CD4-positive, alpha-beta T cell (primary cell): ENCODE measurements at regions not wholly inside any gene's neighbourhood (a gene's known extent, or its start where the extent isn't known, plus 50 kb on each side); places are given as distances from the start of the nearest gene placed in this dataset.
"Not testable (repeated sequence)": the region's sequence is repeated elsewhere in the genome, so short reads cannot be mapped to it uniquely, and the experiment has no call there.

ENCODE experiments used
- ATAC-seq: fragments of 200-7000 bp; cut with Tn5 transposase; one replicate; pipeline ENCODE4 v1.10.0; 2022; ENCODE audit warnings: mild to moderate bottlenecking; ENCODE audit not compliant: poor library complexity
- CTCF ChIA-PET: fragments of 350-600 bp; sonication (Branson Sonifier 250); formaldehyde crosslinking; loops from one replicate; lab custom pipeline; 2021; ENCODE audit warnings: antibody characterized with exemption, inconsistent platforms; lab: Charles Lee
- POLR2A ChIA-PET: fragments of 350-600 bp; sonication (Branson Sonifier 250); formaldehyde crosslinking; loops from one replicate; lab custom pipeline; 2021; ENCODE audit warnings: antibody characterized with exemption, inconsistent platforms; lab: Charles Lee
- DNase-seq, 14 experiments: peaks; one replicate each; pipeline ENCODE4 v3.0.0-alpha.2; 2013 to 2020; ENCODE audit warnings: mixed read lengths in 2 of 14
- H3K27ac ChIP-seq, 2 donors: one replicate each; pipeline versions ENCODE4 v1.5.1 to v1.7.0; 2013; ENCODE audit warnings: low read length in 2 of 2, low read depth in 1 of 2, mild to moderate bottlenecking in 1 of 2
- H3K27me3 ChIP-seq, 2 experiments: 1 replicate in 1 of 2; 2 replicates in 1 of 2; pipeline versions ENCODE4 v1.6.1 to v1.7.0; 2013; ENCODE audit warnings: low read length in 2 of 2, control low read depth in 1 of 2, mild to moderate bottlenecking in 1 of 2, moderate library complexity in 1 of 2; ENCODE audit not compliant: insufficient read depth in 2 of 2, control insufficient read depth in 1 of 2
- H3K36me3 ChIP-seq: one replicate; pipeline ENCODE4 v1.6.1; 2013; ENCODE audit warnings: low read length, control low read depth; ENCODE audit not compliant: insufficient read depth
- H3K4me1 ChIP-seq: one replicate; pipeline ENCODE4 v1.6.1; 2013; ENCODE audit warnings: low read length, control low read depth; ENCODE audit not compliant: insufficient read depth
- H3K4me3 ChIP-seq: one replicate; pipeline ENCODE4 v1.5.1; 2013; ENCODE audit warnings: mild to moderate bottlenecking, low read length, moderate library complexity
- H3K9me3 ChIP-seq, 2 experiments: 1 replicate in 1 of 2; 2 replicates in 1 of 2; pipeline versions ENCODE4 v1.6.1 to v1.7.0; 2013; ENCODE audit warnings: low read length in 2 of 2, mild to moderate bottlenecking in 2 of 2, control low read depth in 1 of 2, moderate library complexity in 1 of 2; ENCODE audit not compliant: control insufficient read depth in 1 of 2, insufficient read depth in 1 of 2
- H3K27ac Mint-ChIP-seq: one replicate; pipeline ENCODE4 v1.8.0; 2020; ENCODE audit warnings: mixed read lengths
- H3K27me3 Mint-ChIP-seq: one replicate; pipeline ENCODE4 v1.8.0; 2021; ENCODE audit warnings: mixed read lengths
- H3K36me3 Mint-ChIP-seq: one replicate; pipeline ENCODE4 v1.8.0; 2021; ENCODE audit warnings: low read depth, mixed read lengths
- H3K4me1 Mint-ChIP-seq: one replicate; pipeline ENCODE4 v1.8.0; 2021; ENCODE audit warnings: low read depth, mixed read lengths
- H3K4me3 Mint-ChIP-seq: one replicate; pipeline ENCODE4 v1.8.0; 2020; ENCODE audit warnings: mild to moderate bottlenecking, mixed read lengths
- H3K9me3 Mint-ChIP-seq: one replicate; pipeline ENCODE4 v1.8.0; 2020; ENCODE audit warnings: mixed read lengths
- intact Hi-C, 2 experiments: fragments of 100-400 bp; cut with DNase I in 1 of 2; cut with micrococcal nuclease in 1 of 2; formaldehyde crosslinking; loops; one replicate each; pipeline versions ENCODE4 v1.15.1 to v1.9.0; 2023 to 2025; cut with DNase I, micrococcal nuclease
- TF ChIP-seq, protein P1 (sequence below): fragments of 200-600 bp; IDR thresholded peaks from one replicate; pipeline ENCODE4 v1.8.0; 2022; ENCODE audit warnings: antibody characterized with exemption, mild to moderate bottlenecking

DNA sequence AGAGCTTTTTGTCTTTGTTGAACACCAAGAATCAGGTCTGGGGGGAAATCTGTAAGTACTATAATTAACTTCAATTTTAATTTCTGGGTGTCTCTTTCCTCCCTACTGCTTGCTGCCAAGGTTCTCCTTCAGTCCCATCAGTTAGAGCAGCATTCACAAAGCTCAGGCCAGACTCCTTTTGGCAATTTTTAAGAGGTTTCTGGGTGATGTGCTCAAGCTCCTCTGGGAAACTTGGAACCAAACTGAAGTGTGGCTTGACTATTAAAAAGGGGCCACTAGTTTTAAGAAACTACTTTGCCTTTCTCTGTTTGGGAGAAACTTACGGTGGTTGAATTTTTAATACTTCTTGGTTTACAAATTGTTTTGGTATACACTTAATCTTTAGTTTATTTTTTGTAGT is 227.7 kb upstream of the SOX2 start:
- no peaks in the 10 kb centered on the region for H3K4me1 ChIP-seq
- Mint-ChIP-seq H3K27me3 (no peaks in the 10 kb centered on the region), H3K4me1 (no peaks in the 10 kb centered on the region), H3K9me3 (peaks cover 25% of the 10 kb centered on the region), H3K4me3 (no peak overlapping the region), H3K27ac (no peak overlapping the region), H3K36me3 (no peaks in the 10 kb centered on the region)
- H3K9me3 ChIP-seq = peaks cover 0 to 5% of the 10 kb centered on the region in 2 experiments
- no peak overlapping the region for H3K27ac ChIP-seq
- TF ChIP-seq, protein P1, sequence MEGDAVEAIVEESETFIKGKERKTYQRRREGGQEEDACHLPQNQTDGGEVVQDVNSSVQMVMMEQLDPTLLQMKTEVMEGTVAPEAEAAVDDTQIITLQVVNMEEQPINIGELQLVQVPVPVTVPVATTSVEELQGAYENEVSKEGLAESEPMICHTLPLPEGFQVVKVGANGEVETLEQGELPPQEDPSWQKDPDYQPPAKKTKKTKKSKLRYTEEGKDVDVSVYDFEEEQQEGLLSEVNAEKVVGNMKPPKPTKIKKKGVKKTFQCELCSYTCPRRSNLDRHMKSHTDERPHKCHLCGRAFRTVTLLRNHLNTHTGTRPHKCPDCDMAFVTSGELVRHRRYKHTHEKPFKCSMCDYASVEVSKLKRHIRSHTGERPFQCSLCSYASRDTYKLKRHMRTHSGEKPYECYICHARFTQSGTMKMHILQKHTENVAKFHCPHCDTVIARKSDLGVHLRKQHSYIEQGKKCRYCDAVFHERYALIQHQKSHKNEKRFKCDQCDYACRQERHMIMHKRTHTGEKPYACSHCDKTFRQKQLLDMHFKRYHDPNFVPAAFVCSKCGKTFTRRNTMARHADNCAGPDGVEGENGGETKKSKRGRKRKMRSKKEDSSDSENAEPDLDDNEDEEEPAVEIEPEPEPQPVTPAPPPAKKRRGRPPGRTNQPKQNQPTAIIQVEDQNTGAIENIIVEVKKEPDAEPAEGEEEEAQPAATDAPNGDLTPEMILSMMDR = no peak
- ChIA-PET POLR2A (no interaction called here), CTCF (no interaction called here)
- DNase-seq (no peak), ATAC-seq (no peak)
- H3K4me3 ChIP-seq = no peak overlapping the region
- no peaks in the 10 kb centered on the region for H3K36me3 ChIP-seq
- H3K27me3 ChIP-seq = no peaks in the 10 kb centered on the region
- intact Hi-C loops = no loop called here

DNA sequence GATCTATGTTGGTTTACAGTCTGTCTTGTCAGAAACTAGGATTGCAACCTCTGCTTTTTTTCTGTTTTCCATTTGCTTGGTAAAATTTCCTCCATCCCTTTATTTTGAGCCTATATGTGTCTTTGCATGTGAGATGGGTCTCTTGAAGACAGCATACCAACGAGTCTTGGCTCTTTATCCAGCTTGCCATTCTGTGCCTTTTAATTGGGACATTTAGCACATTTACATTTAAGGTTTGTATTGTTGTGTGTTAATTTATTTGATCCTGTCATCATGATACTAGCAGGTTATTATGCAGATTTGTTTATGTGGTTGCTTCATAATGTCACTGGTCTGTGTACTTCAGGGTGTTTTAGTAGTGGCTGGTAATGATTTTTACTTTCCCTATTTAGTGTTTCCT is 236.6 kb upstream of the SOX2 start:
- ATAC-seq, H3K27me3 Mint-ChIP-seq, DNase-seq, CTCF ChIA-PET, H3K4me1 ChIP-seq, H3K36me3 ChIP-seq, H3K4me1 Mint-ChIP-seq, H3K4me3 ChIP-seq, H3K27me3 ChIP-seq, H3K4me3 Mint-ChIP-seq, H3K27ac Mint-ChIP-seq, H3K27ac ChIP-seq, H3K36me3 Mint-ChIP-seq, intact Hi-C loops: not testable (repeated sequence)
- POLR2A ChIA-PET = interaction anchor here (0.6 kb wide), 1 partner anchor 82 kb away, joined by 3 read pairs; no protein-coding TSS in a partner anchor
- peaks cover 34% of the 10 kb centered on the region for H3K9me3 Mint-ChIP-seq
- H3K9me3 ChIP-seq = peaks cover 14 to 27% of the 10 kb centered on the region in 2 experiments

DNA sequence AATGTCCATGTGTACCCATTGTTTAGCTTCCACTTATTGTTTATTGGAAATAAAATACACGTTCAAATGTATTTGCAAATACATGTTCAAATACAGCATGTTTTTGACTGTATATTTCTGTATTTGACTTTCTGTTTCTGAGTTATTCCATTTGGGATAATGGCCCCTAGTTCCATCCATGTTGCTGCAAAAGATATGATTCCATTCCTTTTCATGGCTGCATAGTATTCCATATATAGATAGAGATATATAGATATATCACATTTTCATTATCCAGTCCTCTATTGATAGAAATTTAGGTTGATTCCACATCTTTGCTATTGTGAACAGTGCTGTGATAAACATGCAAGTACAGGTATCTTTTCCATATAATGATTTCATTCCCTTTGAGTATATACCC is 241.4 kb upstream of the SOX2 start:
- no peaks in the 10 kb centered on the region for H3K27me3 ChIP-seq
- Mint-ChIP-seq H3K9me3 (peaks cover 25% of the 10 kb centered on the region), H3K27me3 (no peaks in the 10 kb centered on the region), H3K27ac (no peak overlapping the region), H3K36me3 (no peaks in the 10 kb centered on the region), H3K4me1 (no peaks in the 10 kb centered on the region), H3K4me3 (no peak overlapping the region)
- H3K4me3 ChIP-seq = no peak overlapping the region
- ChIA-PET POLR2A (no interaction called here), CTCF (no interaction called here)
- H3K9me3 ChIP-seq = peaks cover 0 to 16% of the 10 kb centered on the region in 2 experiments
- no peaks in the 10 kb centered on the region for H3K36me3 ChIP-seq
- DNase-seq (no peak), ATAC-seq (no peak)
- TF ChIP-seq, protein P1 = no peak
- no peaks in the 10 kb centered on the region for H3K4me1 ChIP-seq
- H3K27ac ChIP-seq = no peak overlapping the region
- intact Hi-C loops = no loop called here

DNA sequence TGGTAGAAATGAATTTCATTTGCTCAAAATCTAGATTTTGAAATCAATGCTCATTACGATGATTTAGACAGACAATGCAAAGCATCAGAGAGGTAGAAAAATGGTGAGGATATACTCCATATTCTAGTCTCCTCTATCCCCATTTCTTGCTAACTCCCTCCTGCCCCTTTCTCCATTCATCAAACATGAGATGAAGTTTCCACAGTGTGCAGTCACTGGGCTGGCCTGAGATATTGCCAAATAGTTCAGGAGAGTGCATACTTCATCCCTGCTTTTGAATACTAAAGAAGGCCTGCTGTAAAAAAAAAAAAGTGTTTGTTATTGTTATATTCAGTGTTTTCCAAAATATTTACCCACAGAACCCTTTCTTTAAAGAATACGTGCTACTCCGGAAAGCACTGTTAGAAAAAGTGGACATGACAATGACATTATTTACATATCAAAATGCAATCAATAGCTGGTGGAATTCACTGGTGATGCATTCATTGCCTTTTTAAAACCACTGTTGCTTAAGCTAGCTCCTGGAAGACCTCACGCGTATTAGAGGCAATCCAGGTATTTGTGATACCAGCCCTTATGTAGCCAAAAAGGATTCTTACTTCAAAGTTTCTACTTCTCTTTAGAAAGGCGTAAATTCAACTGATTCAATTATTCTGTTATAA is 247.6 kb upstream of the SOX2 start:
- Mint-ChIP-seq H3K36me3 (no peaks in the 10 kb centered on the region), H3K4me3 (no peak overlapping the region), H3K27me3 (no peaks in the 10 kb centered on the region), H3K9me3 (peaks cover 4% of the 10 kb centered on the region), H3K27ac (no peak overlapping the region), H3K4me1 (no peaks in the 10 kb centered on the region)
- Histone ChIP-seq H3K36me3 (no peaks in the 10 kb centered on the region), H3K4me3 (no peak overlapping the region), H3K27me3 (no peaks in the 10 kb centered on the region), H3K27ac (no peak overlapping the region), H3K9me3 (no peaks in the 10 kb centered on the region), H3K4me1 (no peaks in the 10 kb centered on the region)
- DNase-seq = no peak
- CTCF ChIA-PET = no interaction called here
- ATAC-seq = no peak
- intact Hi-C loops = no loop called here
- TF ChIP-seq, protein P1 = no peak
- POLR2A ChIA-PET = no interaction called here
